NCI-H2029 treated with DMSO at 0.1 percent for 48 hours (cell line): ENCODE measurements at regions not wholly inside any gene's neighbourhood (a gene's known extent, or its start where the extent isn't known, plus 50 kb on each side); places are given as distances from the start of the nearest gene placed in this dataset.

Source experiments
- DNase-seq: peaks from one replicate; lab custom pipeline; 2025; lab: John Stamatoyannopoulos, UW

GRCh38 chr6:166693880-166694279 is 66.8 kb upstream of the RPS6KA2 start:
- DNase-seq, result no peak

- no peak for DNase-seq
Observed at GRCh38 chr6:166692723-166693302, 65.8 kb upstream of the RPS6KA2 start.

- no peak for DNase-seq
Observed at GRCh38 chr6:166691746-166692145, 64.7 kb upstream of the RPS6KA2 start.

DNA sequence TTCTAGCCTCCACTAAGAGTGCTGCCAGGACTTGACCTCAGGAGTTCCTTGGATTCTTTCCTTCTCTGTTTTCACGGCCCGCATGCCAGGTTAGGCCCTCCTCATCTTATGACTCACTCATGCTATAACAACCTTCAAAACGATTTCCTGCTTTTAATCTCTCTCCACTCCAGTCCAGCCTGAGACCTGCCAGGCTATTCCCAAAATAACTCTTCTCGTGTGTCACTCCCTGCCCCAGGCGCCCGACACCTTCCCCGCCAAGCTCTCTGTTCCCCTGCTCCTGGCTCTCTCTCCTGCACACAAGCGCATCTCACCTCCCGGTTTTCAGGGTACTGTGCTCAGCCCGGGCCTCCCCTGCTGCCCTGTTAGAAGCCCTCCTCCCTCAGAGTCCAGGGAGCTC is 64.1 kb upstream of the RPS6KA2 start:
- no peak for DNase-seq

DNA sequence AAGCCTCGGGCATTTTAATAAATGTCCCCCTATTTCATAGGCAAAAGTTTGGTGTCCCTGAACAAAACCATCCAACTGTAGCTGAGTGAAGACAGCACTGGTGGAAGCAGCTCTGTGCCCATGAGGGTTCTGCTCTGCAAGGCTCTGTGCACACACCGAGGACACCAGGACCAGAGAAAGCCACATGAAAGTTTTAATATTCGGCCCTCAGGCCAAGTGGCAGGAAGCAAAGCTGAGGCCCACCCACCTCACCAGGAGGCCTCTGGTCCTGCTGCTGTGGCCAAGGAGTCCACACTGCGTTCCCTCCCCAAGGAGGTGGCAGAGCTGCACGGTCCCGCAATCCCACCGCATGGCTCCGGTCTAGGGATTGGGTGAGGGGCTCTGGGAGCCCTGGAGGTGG is 62.6 kb upstream of the RPS6KA2 start:
- no peak for DNase-seq

DNA sequence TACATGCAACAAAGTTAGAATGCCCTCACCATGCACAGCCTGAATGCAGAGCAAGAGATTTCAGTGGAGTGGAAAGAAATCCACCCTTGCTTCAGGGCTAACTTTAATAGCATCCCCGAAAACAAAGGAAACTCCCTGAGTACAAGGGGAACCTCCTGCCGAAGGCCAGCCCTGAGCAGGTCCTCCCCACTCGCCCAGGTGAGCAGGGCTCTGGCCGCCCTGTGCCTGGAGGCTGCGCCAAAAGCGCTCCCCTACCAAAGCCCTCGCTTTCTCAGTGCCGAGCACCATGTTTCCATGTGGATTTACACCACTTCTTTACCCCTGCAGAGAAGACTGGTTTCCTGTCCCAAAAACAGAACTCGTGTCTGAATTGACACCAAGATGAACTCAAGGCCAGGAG is 61.9 kb upstream of the RPS6KA2 start:
- no peak for DNase-seq

DNA sequence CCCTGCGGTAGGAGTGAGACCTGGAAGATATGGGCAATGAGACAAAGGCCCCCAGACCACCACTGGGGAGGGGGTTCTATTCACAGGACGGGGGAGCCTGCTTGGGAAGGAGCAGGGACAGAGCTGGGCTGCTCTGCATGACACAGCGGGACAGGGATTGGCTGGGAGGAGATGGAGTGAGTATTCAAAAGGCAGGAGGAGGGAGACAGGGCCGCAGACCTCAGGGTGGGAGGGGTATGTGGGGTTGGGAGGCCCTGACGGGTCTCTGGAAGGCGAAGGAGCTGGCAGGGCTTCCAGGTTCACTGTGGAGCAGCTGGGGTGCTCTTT is 60.8 kb upstream of the RPS6KA2 start:
- no peak for DNase-seq

- DNase-seq, result no peak
Observed at GRCh38 chr6:166687070-166687878, 60.2 kb upstream of the RPS6KA2 start.

DNA sequence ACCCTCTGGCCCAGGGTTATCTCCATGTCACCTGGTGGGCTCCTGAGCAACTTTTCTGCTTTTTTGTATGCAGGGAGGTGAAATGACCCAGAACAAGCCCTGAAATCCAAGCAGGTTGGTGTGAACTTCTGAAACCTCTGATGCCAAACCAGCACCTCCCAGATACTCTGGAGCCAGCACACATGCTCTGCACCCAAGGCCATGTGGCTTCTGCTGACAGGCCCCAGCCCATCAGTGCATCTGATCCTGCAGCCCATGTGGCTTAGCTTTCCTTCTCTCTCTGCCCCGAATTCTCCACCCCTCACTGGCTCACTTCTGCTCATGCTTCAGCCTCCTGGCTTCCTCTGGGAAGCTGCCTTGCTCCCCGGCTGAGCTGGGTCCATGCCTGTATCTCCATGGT is 59.3 kb upstream of the RPS6KA2 start:
- no peak for DNase-seq

DNA sequence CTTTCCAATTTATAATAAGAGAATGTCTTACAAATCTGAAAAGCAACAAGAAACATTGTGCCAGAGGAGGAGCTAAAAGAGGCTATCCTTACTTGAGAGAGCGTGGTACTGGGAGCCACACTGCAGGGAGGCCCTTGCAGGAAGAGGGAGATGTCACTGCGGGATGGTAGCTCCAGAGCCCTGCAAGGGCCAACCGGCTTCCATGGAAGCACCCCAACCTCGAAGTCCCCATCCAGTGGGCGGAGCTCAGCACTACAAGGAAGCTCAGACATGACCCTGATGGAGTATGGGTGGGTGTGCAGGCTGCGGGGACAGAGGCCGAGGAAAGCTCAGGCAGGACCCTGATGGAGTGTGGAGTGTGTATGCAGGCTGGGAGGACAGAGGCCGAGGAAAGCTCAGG is 57.8 kb upstream of the RPS6KA2 start:
- no peak for DNase-seq

- DNase-seq, result no peak
Observed at GRCh38 chr6:166684170-166684569, 57.1 kb upstream of the RPS6KA2 start.

- no peak for DNase-seq
Observed at GRCh38 chr6:166683477-166683876, 56.4 kb upstream of the RPS6KA2 start.

GRCh38 chr6:166679566-166679965 is 52.5 kb upstream of the RPS6KA2 start:
- DNase-seq, result no peak

GRCh38 chr6:166678426-166678825 is 51.4 kb upstream of the RPS6KA2 start:
- DNase-seq, result no peak

- no peak for DNase-seq
Observed at GRCh38 chr6:166677941-166678340, 50.9 kb upstream of the RPS6KA2 start.
